K562 (cell line): ENCODE measurements at regions not wholly inside any gene's neighbourhood (a gene's known extent, or its start where the extent isn't known, plus 50 kb on each side); places are given as distances from the start of the nearest gene placed in this dataset.

Experiments
- ATAC-seq: fragments of 200-7000 bp; cut with Tn5 transposase; 3 replicates; pipeline ENCODE4 v1.9.1; 2020; ENCODE audit warnings: moderate library complexity
- BruUV-seq: library from RNA; stranded (reverse); fragments of 400-500 nt; replicated peaks from 2 replicates; lab custom pipeline; 2021; lab: Mats Ljungman, UMichigan
- CTCF ChIA-PET: fragments of 300-600 bp; formaldehyde crosslinking; extraction: SDS; loops from one replicate; lab custom pipeline; 2021; ENCODE audit warnings: low intra/inter-chr PET ratio; lab: Yijun Ruan, JAX
- POLR2A ChIA-PET: fragments of 300-600, 350-650 bp; sonication (Branson Sonifier 250); formaldehyde crosslinking; extraction: SDS; loops from one replicate; lab custom pipeline; 2021; ENCODE audit warnings: antibody characterized with exemption, inconsistent platforms; lab: Yijun Ruan, JAX
- DNase-seq, 4 experiments: peaks; one replicate each; pipeline versions ENCODE4 v3.0.0 to v3.0.0-alpha.2; 2011 to 2018; ENCODE audit warnings: low spot score in 3 of 4, mixed read lengths in 3 of 4; ENCODE audit errors: extremely low read depth in 1 of 4
- FAIRE-seq: peaks from 2 replicates; lab custom pipeline; 2011; peaks lifted over from hg19 to GRCh38; lab: Jason Lieb, UNC
- H2AFZ ChIP-seq: 2 replicates; pipeline ENCODE4 v1.6.0; 2011; ENCODE audit warnings: low read depth, low read length, control low read depth, inconsistent platforms
- H3K27ac ChIP-seq: fragments of 200-600 bp; 3 replicates; pipeline ENCODE4 v1.8.0; 2011; ENCODE audit warnings: low read depth, mild to moderate bottlenecking, control low read depth, inconsistent platforms, low read length, moderate library complexity, mixed read lengths; ENCODE audit errors: extremely low read depth
- H3K27me3 ChIP-seq, 2 experiments: fragments of 300-600 bp in 1 of 2; 2 replicates in 1 of 2; 3 replicates in 1 of 2; pipeline versions ENCODE4 v1.6.0 to v1.8.0; 2011; ENCODE audit warnings: inconsistent platforms in 2 of 2, low read length in 2 of 2, mild to moderate bottlenecking in 1 of 2, mixed read lengths in 1 of 2, moderate library complexity in 1 of 2; ENCODE audit not compliant: control insufficient read depth in 2 of 2, insufficient read depth in 2 of 2
- H3K36me3 ChIP-seq: fragments of 300-600 bp; 3 replicates; pipeline ENCODE4 v1.8.0; 2011; ENCODE audit warnings: mild to moderate bottlenecking, low read length, inconsistent platforms; ENCODE audit not compliant: control insufficient read depth, insufficient read depth
- H3K4me1 ChIP-seq, 2 experiments: fragments of 200-600 bp in 1 of 2; replicated peaks in 1 of 2; 2 replicates in 1 of 2; 3 replicates in 1 of 2; pipeline versions ENCODE4 v1.5.1 to v1.8.0; 2011; ENCODE audit warnings: inconsistent platforms in 2 of 2, low read length in 2 of 2, mild to moderate bottlenecking in 1 of 2, mixed read lengths in 1 of 2, moderate library complexity in 1 of 2; ENCODE audit not compliant: control insufficient read depth in 2 of 2, insufficient read depth in 2 of 2
- H3K4me2 ChIP-seq: 2 replicates; pipeline ENCODE4 v1.6.1; 2011; ENCODE audit warnings: low read length, control low read depth, inconsistent platforms, mixed read lengths; ENCODE audit not compliant: insufficient read depth
- H3K4me3 ChIP-seq: fragments of 200-600 bp; sonication (generic), shearing (Covaris generic); 2 replicates; pipeline ENCODE4 v1.5.1; 2016; ENCODE audit warnings: control low read depth, inconsistent platforms
- H3K79me2 ChIP-seq: fragments of 200-600 bp; 3 replicates; pipeline ENCODE4 v1.8.0; 2011; ENCODE audit warnings: low read length, inconsistent platforms; ENCODE audit not compliant: control insufficient read depth, insufficient read depth
- H3K9ac ChIP-seq, 2 experiments: 2 replicates each; pipeline versions ENCODE4 v1.6.0 to v1.6.1; 2011; ENCODE audit warnings: low read depth in 2 of 2, low read length in 2 of 2, control low read depth in 1 of 2, inconsistent platforms in 1 of 2, mild to moderate bottlenecking in 1 of 2, mixed read lengths in 1 of 2; ENCODE audit not compliant: insufficient read depth in 1 of 2
- H3K9me1 ChIP-seq: one replicate; pipeline ENCODE4 v1.6.0; 2011; ENCODE audit warnings: inconsistent platforms, mild to moderate bottlenecking, low read length, moderate library complexity; ENCODE audit not compliant: control insufficient read depth, insufficient read depth
- H3K9me3 ChIP-seq: replicated peaks from 2 replicates; pipeline ENCODE4 v1.5.1; 2011; ENCODE audit warnings: low read depth, low read length, inconsistent platforms; ENCODE audit not compliant: control insufficient read depth, insufficient read depth
- H4K20me1 ChIP-seq: replicated peaks from 2 replicates; pipeline ENCODE4 v1.6.1; 2011; ENCODE audit warnings: low read length, inconsistent platforms, mixed read lengths; ENCODE audit not compliant: control insufficient read depth, insufficient read depth
- FOXK1 ChIP-seq: sonication (generic); formaldehyde crosslinking; IDR thresholded peaks from 2 replicates; pipeline ENCODE4 v1.8.0; 2022; ENCODE audit warnings: missing genetic modification reagents, mild to moderate bottlenecking, borderline replicate concordance
- ILF3 ChIP-seq: fragments of 450-650 bp; IDR thresholded peaks from 2 replicates; pipeline ENCODE4 v1.6.1; 2018; ENCODE audit warnings: antibody characterized with exemption, mild to moderate bottlenecking, moderate library complexity, borderline replicate concordance
- MEF2D ChIP-seq: conservative IDR thresholded peaks from 2 replicates; pipeline ENCODE4 v1.6.1; 2016; ENCODE audit warnings: low read depth, missing genetic modification characterization, missing compliant biosample characterization
- PHB ChIP-seq: fragments of 250-450 bp; sonication (Bioruptor Pico); IDR thresholded peaks from 2 replicates; pipeline ENCODE4 v1.5.0; 2021
- SMARCC2 ChIP-seq: fragments of 450-650 bp; IDR thresholded peaks from 2 replicates; pipeline ENCODE4 v1.6.1; 2017; ENCODE audit warnings: antibody characterized with exemption, moderate library complexity, mild to moderate bottlenecking, low read depth
- in situ Hi-C: fragments of 300-500 bp; cut with MboI; formaldehyde crosslinking; loops from 4 replicates; pipeline ENCODE4 v1.15.0; 2018; ENCODE audit warnings: inconsistent platforms, mixed read lengths
- intact Hi-C: fragments of 100-400 bp; cut with micrococcal nuclease; formaldehyde crosslinking; loops from 2 replicates; pipeline ENCODE4 v1.14.2; 2022
- TF ChIP-seq, protein P1 (sequence below): fragments of 450-650 bp; formaldehyde crosslinking; IDR thresholded peaks from 2 replicates; pipeline ENCODE4 v1.4.0; 2020; ENCODE audit warnings: mild to moderate bottlenecking, moderate library complexity

DNA sequence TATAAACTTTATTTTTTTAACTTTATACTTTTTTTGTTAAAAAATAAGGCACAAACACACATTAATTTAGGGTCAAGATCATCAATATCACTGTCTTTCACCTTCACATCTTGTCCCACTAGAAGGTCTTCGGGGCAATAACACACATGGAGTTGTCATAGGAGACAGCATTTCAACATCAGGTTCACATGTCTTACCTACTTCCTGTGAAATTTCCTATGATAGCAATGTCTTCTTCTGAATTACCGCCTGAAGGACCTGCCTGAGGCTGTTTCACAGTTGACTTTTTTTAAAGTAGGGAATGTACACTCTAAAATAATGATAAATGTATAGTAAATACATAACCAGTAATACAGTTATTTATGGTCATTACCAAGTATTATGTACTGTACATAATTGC lies 559.4 kb downstream of the PLPP3 start (continued):
- TF ChIP-seq PHB (no peak), ILF3 (no peak)
- TF ChIP-seq, protein P1, sequence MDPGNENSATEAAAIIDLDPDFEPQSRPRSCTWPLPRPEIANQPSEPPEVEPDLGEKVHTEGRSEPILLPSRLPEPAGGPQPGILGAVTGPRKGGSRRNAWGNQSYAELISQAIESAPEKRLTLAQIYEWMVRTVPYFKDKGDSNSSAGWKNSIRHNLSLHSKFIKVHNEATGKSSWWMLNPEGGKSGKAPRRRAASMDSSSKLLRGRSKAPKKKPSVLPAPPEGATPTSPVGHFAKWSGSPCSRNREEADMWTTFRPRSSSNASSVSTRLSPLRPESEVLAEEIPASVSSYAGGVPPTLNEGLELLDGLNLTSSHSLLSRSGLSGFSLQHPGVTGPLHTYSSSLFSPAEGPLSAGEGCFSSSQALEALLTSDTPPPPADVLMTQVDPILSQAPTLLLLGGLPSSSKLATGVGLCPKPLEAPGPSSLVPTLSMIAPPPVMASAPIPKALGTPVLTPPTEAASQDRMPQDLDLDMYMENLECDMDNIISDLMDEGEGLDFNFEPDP (CRISPR knock-in tag) = no peak

DNA sequence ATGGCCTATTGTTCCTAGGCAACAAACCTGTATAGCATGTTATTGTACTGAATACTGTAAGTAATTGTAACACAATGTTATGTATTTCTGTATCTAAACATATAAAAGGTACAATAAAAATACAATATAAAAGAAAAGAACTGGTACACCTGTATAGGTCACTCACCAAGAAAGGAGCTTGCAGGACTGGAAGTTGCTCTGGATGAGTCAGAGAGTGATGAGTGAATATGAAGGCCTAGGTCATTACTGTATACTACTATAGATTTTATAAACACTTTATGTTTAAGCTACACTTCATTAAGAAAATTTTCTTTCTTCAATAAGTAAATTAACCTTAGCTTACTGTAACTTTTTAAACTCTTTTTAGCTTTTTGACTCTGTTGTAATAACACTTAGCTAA lies 559.9 kb downstream of the PLPP3 start:
- ChIA-PET CTCF (no interaction called here), POLR2A (no interaction called here)
- H3K4me1 ChIP-seq = no peaks in the 10 kb centered on the region
- in situ Hi-C loops = no loop called here
- no peak overlapping the region for H3K27ac ChIP-seq
- ATAC-seq = no peak
- FAIRE-seq = no peak
- no peak for TF ChIP-seq SMARCC2
- TF ChIP-seq FOXK1 (CRISPR knock-in tag) = no peak
- TF ChIP-seq MEF2D (tag) = no peak
- H3K27me3 ChIP-seq = no peaks in the 10 kb centered on the region
- no peak overlapping the region for H3K9ac ChIP-seq
- no peaks in the 10 kb centered on the region for H3K36me3 ChIP-seq
- DNase-seq = no peak
- no peak overlapping the region for H2AFZ ChIP-seq
- no peaks in the 10 kb centered on the region for H4K20me1 ChIP-seq
- no peaks in the 10 kb centered on the region for H3K79me2 ChIP-seq
- no peaks in the 10 kb centered on the region; the same call in 1 of the 2 replicates for H3K9me3 ChIP-seq
- intact Hi-C loops = no loop called here
- H3K4me3 ChIP-seq = no peak overlapping the region
- H3K4me2 ChIP-seq = no peak overlapping the region
- no TSS peak for BruUV-seq
- H3K9me1 ChIP-seq = no peaks in the 10 kb centered on the region
